Stimulated activated CD4-positive, alpha-beta T cell treated with anti-CD3 and anti-CD28 coated beads, Interleukin-4, amount 100 ng/mL, for 48 hours (primary cell): ENCODE measurements at regions not wholly inside any gene's neighbourhood (a gene's known extent, or its start where the extent isn't known, plus 50 kb on each side); places are given as distances from the start of the nearest gene placed in this dataset.

Experiments
- DNase-seq, 2 donors: peaks; one replicate each; pipeline ENCODE4 v3.0.0-alpha.2; 2020; ENCODE audit warnings: low read depth in 2 of 2

DNA sequence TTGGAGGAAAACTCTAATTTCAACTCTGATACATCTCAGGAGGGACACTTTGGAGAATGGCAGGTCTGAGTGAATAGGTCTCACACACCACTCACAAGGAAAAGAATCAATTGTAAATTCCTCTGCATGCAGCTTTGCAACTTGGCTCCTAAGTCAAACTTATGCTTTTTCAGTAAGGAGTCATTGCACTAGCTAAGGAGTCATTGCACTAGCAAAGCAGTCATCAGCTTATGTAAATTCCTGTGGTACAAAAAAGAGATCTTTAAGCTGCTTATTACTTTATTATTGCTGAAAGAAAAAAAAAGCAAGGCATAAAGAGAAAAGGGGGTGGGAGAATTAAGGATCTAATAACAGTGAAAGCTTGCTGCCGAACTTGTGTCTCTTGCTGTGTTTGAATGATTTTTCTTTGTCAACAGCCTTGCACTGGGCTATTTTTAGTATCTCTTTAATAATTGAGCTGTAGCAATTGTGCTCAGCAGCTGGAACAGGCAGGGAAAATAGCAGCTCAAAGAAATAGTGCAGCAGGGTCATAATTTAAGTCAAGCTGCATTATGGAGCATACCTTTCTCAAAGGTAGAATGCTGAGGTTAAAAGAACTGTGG is 154.3 kb upstream of the ARPP21 start:
- DNase-seq: no peak

- no peak for DNase-seq
These were observed 153.0 kb upstream of the ARPP21 start for GRCh38 chr3:35486295-35486694.

DNA sequence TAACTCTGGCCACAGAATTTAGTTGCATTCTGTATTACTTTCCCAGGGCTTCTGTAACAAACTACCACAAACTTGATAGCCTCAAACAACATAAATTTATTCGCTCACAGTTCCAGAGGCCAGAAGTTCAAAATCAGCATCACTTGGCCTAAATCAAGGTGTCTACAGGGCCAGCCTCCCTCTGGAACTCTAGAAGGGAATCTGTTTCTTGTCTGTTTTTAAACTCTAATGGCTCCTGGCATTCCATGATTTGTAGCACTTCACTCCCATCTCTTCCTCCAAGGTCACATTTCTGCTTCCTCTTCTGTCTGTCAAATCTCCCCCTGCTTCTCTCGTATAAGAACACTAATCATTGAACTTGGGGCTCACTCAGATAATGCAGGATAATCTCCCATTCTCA is 151.9 kb upstream of the ARPP21 start:
- DNase-seq: no peak

DNA sequence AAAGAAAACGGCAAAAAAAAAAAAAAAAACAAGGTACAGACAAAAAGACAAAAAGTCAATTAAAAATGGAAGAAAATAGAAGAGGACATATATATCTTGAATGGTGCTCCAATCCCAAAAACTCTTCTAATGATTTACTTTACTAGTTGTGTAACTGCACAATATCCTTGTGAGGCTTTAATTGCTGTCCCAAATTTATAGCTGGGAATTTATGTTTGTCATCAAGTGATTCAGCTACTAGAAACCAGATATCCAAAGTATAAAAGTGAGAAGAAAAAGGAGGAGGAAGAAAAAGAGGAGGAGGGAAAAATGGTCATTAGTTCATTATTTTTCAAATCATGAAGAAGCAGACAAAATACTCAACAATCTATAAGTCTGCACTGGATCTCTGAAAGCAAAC is 150.8 kb upstream of the ARPP21 start:
- DNase-seq: no peak

DNA sequence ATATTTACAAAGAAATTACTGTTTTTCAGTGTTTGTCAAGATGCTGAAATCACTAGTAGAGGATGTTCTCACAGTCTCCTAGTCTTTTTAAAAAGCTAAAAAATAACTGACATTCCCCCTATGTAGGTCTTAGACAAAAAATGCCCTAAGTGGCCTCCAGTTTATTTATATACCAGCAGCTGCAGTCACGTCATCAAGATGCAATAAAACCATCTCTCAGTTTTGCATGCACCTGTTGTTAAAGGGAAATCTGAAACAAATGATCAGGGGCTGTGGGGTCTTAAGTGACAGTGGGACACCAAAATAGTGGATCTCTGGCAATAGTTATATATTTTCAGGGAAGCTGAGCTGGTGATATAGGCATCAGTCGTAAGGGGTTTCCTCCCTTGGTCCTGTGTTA is 146.5 kb upstream of the ARPP21 start:
- no peak for DNase-seq

- DNase-seq: no peak
These were observed 140.7 kb upstream of the ARPP21 start for GRCh38 chr3:35498506-35499210.

- no peak for DNase-seq
These were observed 138.5 kb upstream of the ARPP21 start for GRCh38 chr3:35500641-35501350.

DNA sequence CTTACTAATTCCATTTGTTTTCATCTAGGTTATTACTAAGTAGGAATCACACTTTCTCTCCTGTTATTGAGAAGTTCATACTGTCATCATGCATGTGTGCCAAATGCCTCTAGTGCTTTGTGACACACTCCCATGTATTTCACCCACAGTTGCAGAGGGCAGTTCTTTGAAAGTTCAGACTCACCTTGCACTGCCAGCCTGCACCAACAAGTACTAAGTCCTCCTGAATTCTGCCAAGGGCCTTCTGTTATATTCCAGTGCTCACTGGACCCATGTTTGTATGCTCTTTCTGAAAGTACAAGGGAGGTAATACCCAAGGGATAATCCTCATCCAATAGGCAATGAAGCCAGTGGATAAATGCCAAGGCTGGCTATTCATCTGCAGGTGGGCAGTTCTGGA is 136.6 kb upstream of the ARPP21 start:
- no peak for DNase-seq

- DNase-seq: no peak
These were observed 134.1 kb upstream of the ARPP21 start for GRCh38 chr3:35505181-35505580.

DNA sequence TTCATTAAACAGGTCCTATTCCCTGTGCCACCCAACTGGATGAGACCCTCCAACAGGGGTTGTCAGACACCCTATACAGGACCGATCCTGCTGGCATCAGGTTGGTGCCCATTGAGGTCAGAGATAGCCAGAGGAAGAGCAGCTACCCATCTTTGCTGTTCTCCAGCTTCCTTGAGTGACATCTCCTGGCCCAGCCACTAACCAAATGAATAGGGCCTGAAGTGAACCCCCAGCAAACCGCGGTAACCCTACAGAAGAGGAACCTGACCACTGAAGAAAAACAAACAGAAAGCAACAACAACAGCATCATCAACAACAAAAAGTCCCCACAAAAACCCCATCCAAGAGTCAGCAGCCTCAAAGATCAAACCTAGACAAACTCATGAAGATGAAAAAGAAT is 133.6 kb upstream of the ARPP21 start:
- no peak for DNase-seq

- DNase-seq: no peak
These were observed 119.4 kb upstream of the ARPP21 start for GRCh38 chr3:35519936-35520335.

DNA sequence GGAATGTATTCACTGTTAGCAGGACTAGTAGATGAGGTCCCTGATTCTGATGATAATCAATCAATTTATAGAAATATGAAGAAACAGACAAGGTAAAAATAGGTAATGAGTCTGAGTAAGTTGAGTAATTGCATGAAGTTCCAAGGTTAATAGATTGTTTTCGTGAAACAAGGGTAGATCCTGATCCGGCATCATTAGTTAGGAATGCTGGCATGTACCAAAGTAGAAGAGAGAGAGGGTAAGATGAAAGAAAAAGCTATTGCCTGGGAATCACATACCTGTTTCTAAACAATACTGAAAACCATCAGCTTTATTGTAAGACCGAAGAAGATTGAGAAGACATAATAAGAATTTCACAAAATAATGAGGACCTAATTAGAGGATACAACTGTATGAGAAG is 118.1 kb upstream of the ARPP21 start:
- DNase-seq: no peak

DNA sequence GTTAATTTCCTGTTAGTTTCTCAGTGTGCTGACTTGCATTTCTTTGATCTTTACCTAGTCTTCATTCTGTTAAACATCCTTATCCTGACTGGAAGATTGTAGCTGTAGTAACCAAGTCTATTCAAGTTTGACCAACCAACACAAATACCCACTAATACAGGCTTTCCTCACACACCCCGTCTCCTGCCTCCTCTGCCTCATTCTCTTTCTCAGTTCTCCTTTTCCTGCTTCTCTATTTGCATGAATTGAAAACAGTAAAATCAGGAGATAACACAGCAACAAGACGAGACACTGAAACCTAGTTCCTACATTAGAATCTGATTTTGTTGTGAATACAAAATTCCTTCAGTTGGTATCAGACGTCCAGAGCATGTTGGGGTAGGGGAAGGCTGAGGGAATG is 116.9 kb upstream of the ARPP21 start:
- DNase-seq: no peak

DNA sequence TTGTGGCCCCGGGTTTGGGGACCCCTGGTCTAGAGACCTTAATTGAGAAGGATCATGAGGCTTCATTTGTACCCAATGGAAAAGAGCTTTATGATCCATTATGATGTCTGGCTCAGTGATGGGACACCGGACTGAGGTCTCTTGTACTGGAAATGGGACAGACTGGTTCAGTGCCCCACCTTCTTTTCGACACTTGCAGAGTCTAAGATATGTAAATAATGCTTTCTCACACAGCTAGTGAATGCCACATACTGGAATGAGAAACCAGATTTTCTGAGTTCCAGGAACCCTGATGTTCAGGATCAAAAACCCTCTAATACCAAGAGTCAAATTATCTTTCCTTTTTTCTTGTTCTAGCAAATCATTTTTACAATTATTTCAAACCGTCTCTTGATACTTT is 116.3 kb upstream of the ARPP21 start:
- no peak for DNase-seq

DNA sequence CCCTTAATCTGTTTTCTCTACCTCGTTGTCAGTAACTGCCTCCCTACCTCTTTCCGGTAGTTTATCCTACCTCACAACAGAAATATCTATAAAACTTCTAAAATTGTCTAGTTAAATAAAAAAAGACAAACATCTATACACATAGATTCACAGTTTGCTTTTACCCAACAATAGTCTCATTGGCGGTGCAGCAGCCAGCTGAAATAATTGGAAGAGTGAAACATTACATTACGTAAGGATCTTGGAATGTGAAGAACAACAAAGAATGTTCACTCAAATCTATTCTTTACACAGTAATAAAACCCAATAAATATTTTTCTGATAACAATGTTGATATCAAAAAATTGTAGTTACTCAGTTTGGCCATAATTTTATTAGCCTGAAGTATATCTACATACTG is 115.5 kb upstream of the ARPP21 start:
- no peak for DNase-seq

- DNase-seq: no peak
These were observed 114.5 kb upstream of the ARPP21 start for GRCh38 chr3:35524856-35525255.

DNA sequence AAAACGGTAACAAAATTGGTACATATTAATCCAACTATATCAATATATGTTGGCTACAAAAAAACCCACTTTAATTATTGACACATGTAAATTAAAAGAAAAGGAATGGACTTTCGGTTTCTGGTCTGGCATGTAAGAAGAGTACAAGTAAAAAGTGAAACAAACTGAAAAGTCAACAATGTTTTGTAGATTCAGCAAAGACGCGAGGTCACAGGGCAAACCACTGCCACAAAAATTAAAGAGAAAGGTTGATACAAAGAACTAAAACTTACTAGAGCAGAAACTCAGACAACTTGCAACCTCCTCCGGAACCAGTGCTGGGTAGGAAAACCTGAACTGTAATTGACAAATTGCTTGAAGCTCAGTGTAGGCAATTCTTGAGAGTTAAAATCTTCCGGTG is 110.6 kb upstream of the ARPP21 start:
- no peak for DNase-seq

DNA sequence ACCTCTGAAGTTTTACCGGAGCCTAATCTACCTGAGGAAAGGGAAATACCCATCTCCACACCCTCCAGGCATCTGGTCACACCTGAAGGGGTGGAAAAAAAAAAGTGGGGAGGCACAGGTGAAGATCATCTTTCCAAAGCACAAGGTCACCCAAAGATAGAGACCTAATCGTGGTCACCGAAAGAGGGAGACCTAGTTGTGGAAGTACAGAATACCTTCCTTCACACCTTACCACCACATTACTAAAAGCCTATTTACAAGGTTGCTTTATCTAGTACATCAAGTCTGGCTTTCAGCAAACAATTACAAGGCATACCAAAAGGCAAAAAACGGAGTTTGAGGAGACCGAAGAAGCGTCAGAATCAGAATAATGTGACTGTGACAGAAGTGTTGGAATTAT is 110.0 kb upstream of the ARPP21 start:
- DNase-seq: no peak

DNA sequence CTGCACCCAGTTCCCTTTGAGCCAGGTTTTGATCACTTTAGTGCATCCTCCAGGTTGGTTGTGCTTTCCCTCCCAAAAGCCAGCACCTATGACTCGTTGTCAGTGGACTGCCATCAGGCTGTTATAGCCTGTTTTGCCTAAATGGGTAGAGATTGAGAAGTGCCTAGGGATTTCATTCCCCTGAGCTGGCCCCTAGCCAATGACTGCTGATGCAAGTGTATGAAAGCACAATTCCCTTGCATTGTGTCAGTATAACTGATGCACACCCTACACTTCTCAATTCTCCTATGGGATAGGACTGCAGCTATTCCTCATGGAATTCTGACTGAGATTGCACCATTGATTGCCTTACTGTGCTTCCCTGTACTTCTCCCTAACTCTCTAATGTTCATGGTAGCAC is 102.1 kb upstream of the ARPP21 start:
- no peak for DNase-seq

DNA sequence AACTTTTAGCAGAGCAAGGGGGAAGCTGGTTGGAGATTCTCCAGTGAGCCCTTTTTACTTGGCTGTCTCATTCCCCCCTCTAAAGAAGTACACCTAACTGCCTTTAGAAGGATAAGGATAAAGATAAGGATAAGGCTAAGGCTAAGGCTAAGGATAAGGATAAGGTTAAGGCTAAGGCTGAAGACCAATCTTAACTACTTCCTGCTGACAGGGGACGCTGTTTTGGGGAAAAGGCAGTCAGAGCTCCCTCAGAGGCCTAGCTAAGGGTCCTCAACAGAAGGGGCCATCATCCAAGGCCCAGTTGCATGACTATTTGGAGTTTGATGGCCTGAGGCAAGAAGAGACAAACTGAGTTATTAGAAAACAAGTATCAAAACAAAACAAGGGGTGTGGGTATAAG is 94.3 kb upstream of the ARPP21 start:
- no peak for DNase-seq

DNA sequence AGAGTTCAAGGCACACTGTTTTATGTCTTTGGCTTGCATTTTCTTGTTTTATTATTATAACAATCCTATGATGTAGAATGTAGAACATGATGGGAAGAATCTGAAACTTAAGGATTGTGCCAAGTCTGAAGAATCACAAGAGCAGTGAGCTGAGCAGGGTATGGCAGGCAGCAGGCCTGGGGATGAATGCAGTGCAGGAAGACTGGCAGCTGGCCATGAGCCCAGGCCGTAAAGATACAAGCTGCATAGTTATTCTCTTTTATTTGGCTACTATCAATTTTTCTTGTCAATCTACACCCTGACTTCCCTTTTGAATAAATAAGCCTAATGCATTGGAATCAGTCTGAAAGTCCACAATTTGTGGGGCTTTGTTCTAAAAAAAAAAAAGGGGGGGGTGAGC is 89.6 kb upstream of the ARPP21 start:
- DNase-seq: no peak

DNA sequence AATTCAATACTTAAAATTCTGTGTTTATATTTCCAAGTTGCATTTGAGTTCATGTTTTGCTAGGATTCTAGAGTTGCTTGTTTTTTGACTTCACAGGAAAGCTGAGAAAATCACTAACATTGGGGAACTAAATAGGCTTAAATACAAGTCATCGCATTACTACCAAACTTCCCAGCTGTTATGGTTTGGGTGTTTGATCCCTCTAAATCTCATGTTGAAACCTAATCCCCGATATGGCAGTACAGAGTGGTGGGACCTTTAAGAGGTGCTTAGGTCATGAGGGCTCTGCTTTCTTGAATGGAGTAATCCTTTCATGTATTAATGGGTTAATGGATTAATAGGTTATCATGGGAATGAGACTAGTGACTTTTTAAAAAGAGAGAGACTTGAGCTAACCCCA is 77.2 kb upstream of the ARPP21 start:
- DNase-seq: no peak

- no peak for DNase-seq
These were observed 74.3 kb upstream of the ARPP21 start for GRCh38 chr3:35565048-35565447.
